Left hindlimb (tissue), 1 donor: ENCODE measurements at regions not wholly inside any gene's neighbourhood (a gene's known extent, or its start where the extent isn't known, plus 50 kb on each side); places are given as distances from the start of the nearest gene placed in this dataset.

Experiments
- DNase-seq: peaks from one replicate; pipeline ENCODE4 v3.0.0-alpha.2; 2018

- no peak for DNase-seq
These were observed 75.4 kb downstream of the CDC7 start for GRCh38 chr1:91575909-91576519.

GRCh38 chr1:91578320-91579109, 77.9 kb downstream of the CDC7 start:
- DNase-seq: no peak

- no peak for DNase-seq
These were observed 79.1 kb downstream of the CDC7 start for GRCh38 chr1:91579658-91580228.

GRCh38 chr1:91582431-91582921, 81.8 kb downstream of the CDC7 start:
- DNase-seq: no peak

- no peak for DNase-seq
These were observed 82.7 kb downstream of the CDC7 start for GRCh38 chr1:91583326-91583755.

GRCh38 chr1:91584309-91584708, 83.7 kb downstream of the CDC7 start:
- DNase-seq: no peak

GRCh38 chr1:91584878-91585277, 84.2 kb downstream of the CDC7 start:
- no peak for DNase-seq

GRCh38 chr1:91585502-91585901, 84.9 kb downstream of the CDC7 start:
- DNase-seq: no peak

- DNase-seq: no peak
These were observed 85.3 kb downstream of the CDC7 start for GRCh38 chr1:91585982-91586381.

- DNase-seq: no peak
These were observed 88.8 kb downstream of the CDC7 start for GRCh38 chr1:91589437-91589836.

- DNase-seq: no peak
These were observed 90.7 kb downstream of the CDC7 start for GRCh38 chr1:91591175-91591974.

- DNase-seq: no peak
These were observed 92.2 kb downstream of the CDC7 start for GRCh38 chr1:91592716-91593477.

GRCh38 chr1:91594383-91595055, 93.9 kb downstream of the CDC7 start:
- no peak for DNase-seq

GRCh38 chr1:91596474-91596873, 95.8 kb downstream of the CDC7 start:
- DNase-seq: no peak

- DNase-seq: no peak
These were observed 96.6 kb downstream of the CDC7 start for GRCh38 chr1:91597215-91597614.

- no peak for DNase-seq
These were observed 100.0 kb downstream of the CDC7 start for GRCh38 chr1:91600431-91601337.

- DNase-seq: no peak
These were observed 101.1 kb downstream of the CDC7 start for GRCh38 chr1:91601554-91602376.

- DNase-seq: no peak
These were observed 102.8 kb downstream of the CDC7 start for GRCh38 chr1:91603409-91603808.

GRCh38 chr1:91604632-91605031, 104.0 kb downstream of the CDC7 start:
- peak; percentile 67 for DNase-seq

GRCh38 chr1:91605566-91605965, 104.9 kb downstream of the CDC7 start:
- DNase-seq: no peak
